A549 (cell line): ENCODE measurements at regions not wholly inside any gene's neighbourhood (a gene's known extent, or its start where the extent isn't known, plus 50 kb on each side); places are given as distances from the start of the nearest gene placed in this dataset.

Experiments
- ATAC-seq, 2 experiments: fragments of 200-7000 bp in 1 of 2; fragments of >200 bp in 1 of 2; cut with Nextera tagmentation in 1 of 2; cut with Tn5 transposase in 1 of 2; 3 replicates each; pipeline versions ENCODE4 v1.8.0 to v1.9.1; 2018 to 2020; ENCODE audit warnings: mild to moderate bottlenecking in 1 of 2, moderate library complexity in 1 of 2
- CTCF ChIA-PET: fragments of 300-600 bp; sonication (Branson Sonifier 250); formaldehyde crosslinking; extraction: SDS; loops from one replicate; lab custom pipeline; 2021; ENCODE audit warnings: antibody characterized with exemption, inconsistent platforms; lab: Yijun Ruan, JAX
- POLR2A ChIA-PET: fragments of 350-600 bp; formaldehyde crosslinking; extraction: SDS; loops from one replicate; lab custom pipeline; 2021; ENCODE audit warnings: antibody characterized with exemption, inconsistent platforms; lab: Yijun Ruan, JAX
- DNase-seq, 2 experiments: peaks; one replicate each; pipeline versions ENCODE4 v3.0.0 to v3.0.0-alpha.2; 2011 to 2016; ENCODE audit warnings: low read depth in 1 of 2, low spot score in 1 of 2
- FAIRE-seq: peaks from 2 replicates; lab custom pipeline; 2011; peaks lifted over from hg19 to GRCh38; lab: Jason Lieb, UNC
- H3K27ac ChIP-seq, 2 experiments: fragments of >200 bp; sonication (Bioruptor Twin); formaldehyde crosslinking; 3 replicates each; pipeline ENCODE4 v1.5.1; 2016 to 2017
- H3K4me1 ChIP-seq: fragments of >200 bp; sonication (Bioruptor Twin); formaldehyde crosslinking; 3 replicates; pipeline ENCODE4 v1.6.1; 2016
- H3K4me2 ChIP-seq: fragments of >200 bp; sonication (Bioruptor Twin); formaldehyde crosslinking; 3 replicates; pipeline ENCODE4 v1.6.1; 2016
- H3K4me3 ChIP-seq: fragments of >200 bp; sonication (Bioruptor Twin); formaldehyde crosslinking; 3 replicates; pipeline ENCODE4 v1.5.1; 2016
- H3K9me3 ChIP-seq: fragments of >200 bp; sonication (Bioruptor Twin); formaldehyde crosslinking; 3 replicates; pipeline ENCODE4 v1.6.1; 2016
- CBX2 ChIP-seq: fragments of 200-600 bp; sonication (generic); IDR thresholded peaks from 2 replicates; pipeline ENCODE4 v1.6.1; 2016; ENCODE audit warnings: low read depth, mild to moderate bottlenecking, borderline replicate concordance
- CBX8 ChIP-seq: fragments of 200-600 bp; sonication (generic); IDR thresholded peaks from 2 replicates; pipeline ENCODE4 v1.6.1; 2016
- EHMT2 ChIP-seq: fragments of 200-600 bp; sonication (generic); IDR thresholded peaks from 2 replicates; pipeline ENCODE4 v1.6.1; 2016; ENCODE audit warnings: antibody characterized with exemption, low read depth, mild to moderate bottlenecking, moderate library complexity
- EP300 ChIP-seq, 2 experiments: fragments of >200 bp; sonication (Bioruptor Twin); formaldehyde crosslinking; IDR thresholded peaks; 2 replicates in 1 of 2; 3 replicates in 1 of 2; pipeline ENCODE4 v1.6.1; 2016 to 2017
- GATA3 ChIP-seq: IDR thresholded peaks from 2 replicates; pipeline ENCODE4 v1.6.1; 2012; ENCODE audit warnings: borderline replicate concordance
- HEYL ChIP-seq: fragments of 250-450 bp; sonication (Bioruptor Pico); IDR thresholded peaks from 2 replicates; pipeline ENCODE4 v1.8.0; 2021; ENCODE audit warnings: mild to moderate bottlenecking, moderate library complexity
- HMGXB4 ChIP-seq: fragments of 250-450 bp; sonication (Bioruptor Pico); IDR thresholded peaks from 2 replicates; pipeline ENCODE4 v1.5.0; 2021; ENCODE audit warnings: mild to moderate bottlenecking, moderate library complexity, borderline replicate concordance
- HOXA7 ChIP-seq: fragments of 250-450 bp; sonication (Bioruptor Pico); IDR thresholded peaks from 2 replicates; pipeline ENCODE4 v1.5.0; 2020; ENCODE audit warnings: mild to moderate bottlenecking, moderate library complexity
- HOXB13 ChIP-seq: fragments of 250-450 bp; sonication (Bioruptor Pico); IDR thresholded peaks from 2 replicates; pipeline ENCODE4 v1.5.0; 2020; ENCODE audit warnings: low read depth, mild to moderate bottlenecking, moderate library complexity
- MAX ChIP-seq: IDR thresholded peaks from 2 replicates; pipeline ENCODE4 v1.6.1; 2012
- RAD21 ChIP-seq, 2 experiments: fragments of >200 bp in 1 of 2; sonication (Bioruptor Twin) in 1 of 2; formaldehyde crosslinking in 1 of 2; IDR thresholded peaks in 1 of 2; conservative IDR thresholded peaks in 1 of 2; 2 replicates in 1 of 2; 3 replicates in 1 of 2; pipeline ENCODE4 v1.6.1; 2012 to 2018; ENCODE audit warnings: inconsistent platforms in 1 of 2
- RFX5 ChIP-seq: fragments of 450-650 bp; IDR thresholded peaks from 2 replicates; pipeline ENCODE4 v1.7.1; 2014; ENCODE audit warnings: antibody characterized with exemption, mild to moderate bottlenecking, moderate library complexity
- SMC3 ChIP-seq: fragments of >200 bp; sonication (Bioruptor Twin); formaldehyde crosslinking; IDR thresholded peaks from 3 replicates; pipeline ENCODE4 v1.6.1; 2018; ENCODE audit warnings: inconsistent platforms
- USF2 ChIP-seq: fragments of 450-650 bp; IDR thresholded peaks from 2 replicates; pipeline ENCODE4 v1.6.1; 2014; ENCODE audit warnings: antibody characterized with exemption
- ZC3H11A ChIP-seq: fragments of 450-650 bp; IDR thresholded peaks from 2 replicates; pipeline ENCODE4 v1.6.1; 2014; ENCODE audit warnings: antibody characterized with exemption, mild to moderate bottlenecking
- ZFP36 ChIP-seq: fragments of 450-650 bp; IDR thresholded peaks from 2 replicates; pipeline ENCODE4 v1.6.1; 2014; ENCODE audit warnings: borderline replicate concordance; ENCODE audit not compliant: partially characterized antibody
- WGBS: methylation state at CpG from one replicate; pipeline ENCODE4 v1.1.6; 2017; ENCODE audit errors: missing lambda C conversion rate; 5-methylcytosine and 5-hydroxymethylcytosine counted together
- TF ChIP-seq, protein P1 (sequence below): fragments of >200 bp; sonication (Bioruptor Twin); formaldehyde crosslinking; IDR thresholded peaks from 3 replicates; pipeline ENCODE4 v1.5.1; 2016
- TF ChIP-seq, protein P2 (sequence below): fragments of 150-350 bp; IDR thresholded peaks from 2 replicates; pipeline ENCODE4 v1.6.1; 2014; ENCODE audit warnings: low read depth, mild to moderate bottlenecking, low read length

- H3K4me1 ChIP-seq: peaks cover 28% of the 10 kb centered on the region
- 25% methylated on average over 6 of the region's 6 CpGs for WGBS
- TF ChIP-seq HEYL (CRISPR knock-in tag) (no peak), RAD21 (conservative IDR thresholded peaks at IDR 0.05 in 1 of 2, IDR thresholded peaks at IDR 0.05 in 1 of 2) (peak; percentile 96 to 98), MAX (0 out of 2 replicates have a peak, but pooled peaks have one; percentile 35), SMC3 (peak; percentile 97)
- TF ChIP-seq, protein P1, sequence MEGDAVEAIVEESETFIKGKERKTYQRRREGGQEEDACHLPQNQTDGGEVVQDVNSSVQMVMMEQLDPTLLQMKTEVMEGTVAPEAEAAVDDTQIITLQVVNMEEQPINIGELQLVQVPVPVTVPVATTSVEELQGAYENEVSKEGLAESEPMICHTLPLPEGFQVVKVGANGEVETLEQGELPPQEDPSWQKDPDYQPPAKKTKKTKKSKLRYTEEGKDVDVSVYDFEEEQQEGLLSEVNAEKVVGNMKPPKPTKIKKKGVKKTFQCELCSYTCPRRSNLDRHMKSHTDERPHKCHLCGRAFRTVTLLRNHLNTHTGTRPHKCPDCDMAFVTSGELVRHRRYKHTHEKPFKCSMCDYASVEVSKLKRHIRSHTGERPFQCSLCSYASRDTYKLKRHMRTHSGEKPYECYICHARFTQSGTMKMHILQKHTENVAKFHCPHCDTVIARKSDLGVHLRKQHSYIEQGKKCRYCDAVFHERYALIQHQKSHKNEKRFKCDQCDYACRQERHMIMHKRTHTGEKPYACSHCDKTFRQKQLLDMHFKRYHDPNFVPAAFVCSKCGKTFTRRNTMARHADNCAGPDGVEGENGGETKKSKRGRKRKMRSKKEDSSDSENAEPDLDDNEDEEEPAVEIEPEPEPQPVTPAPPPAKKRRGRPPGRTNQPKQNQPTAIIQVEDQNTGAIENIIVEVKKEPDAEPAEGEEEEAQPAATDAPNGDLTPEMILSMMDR: peak; percentile 85
- TF ChIP-seq, all 56 proteins: peak for 4
- Histone ChIP-seq H3K9me3 (no peaks in the 10 kb centered on the region), H3K4me2 (peak overlapping the region; percentile 23; the same call in 2 of the 3 replicates), H3K4me3 (no peak overlapping the region), H3K27ac (peak overlapping the region; percentile 62 to 66)
- FAIRE-seq (peak; percentile 98), DNase-seq (peak; percentile 77 to 78), ATAC-seq (peak; percentile 76 to 86)
- POLR2A ChIA-PET: no interaction called here
- CTCF ChIA-PET: interaction anchor here (0.6 to 13.1 kb wide), 62 partner anchors 9 to 640 kb away, joined by 3 to 220 read pairs (median 4); partner anchors contain the start of gene ADRA1B
These were observed 114.3 kb upstream of the IL12B start for GRCh38 chr5:159444441-159445082.

DNA sequence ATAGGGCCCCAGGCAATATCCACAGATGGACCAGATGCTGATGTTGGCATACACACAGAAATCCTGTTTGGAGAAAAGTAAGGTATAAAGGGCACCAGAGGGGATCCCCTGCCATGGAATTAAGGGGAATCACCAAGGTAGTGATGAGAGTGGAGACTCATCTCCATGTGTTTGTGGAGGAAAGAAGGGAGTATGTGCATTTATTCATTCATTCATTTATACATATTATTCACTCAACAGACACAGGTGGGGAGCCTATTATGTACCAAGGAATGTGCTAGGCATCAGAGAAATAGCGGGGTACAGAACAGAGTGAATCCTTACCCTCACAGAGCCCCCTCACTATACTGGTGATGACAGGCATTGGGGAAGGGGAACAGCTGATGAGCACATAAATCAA, 116.8 kb upstream of the IL12B start:
- ATAC-seq (no peak), DNase-seq (no peak), FAIRE-seq (no peak)
- Histone ChIP-seq H3K27ac (peak overlapping the region in 1 of 2 experiments; percentile 62; a peak in 4 of 6 replicates), H3K9me3 (no peaks in the 10 kb centered on the region), H3K4me3 (no peak overlapping the region), H3K4me2 (no peak overlapping the region), H3K4me1 (peaks cover 49% of the 10 kb centered on the region)
- POLR2A ChIA-PET: no interaction called here
- TF ChIP-seq HEYL (CRISPR knock-in tag): no peak
- TF ChIP-seq EHMT2: no peak
- no peak for TF ChIP-seq RFX5
- TF ChIP-seq ZFP36: no peak
- TF ChIP-seq SMC3: no peak
- TF ChIP-seq, protein P2, sequence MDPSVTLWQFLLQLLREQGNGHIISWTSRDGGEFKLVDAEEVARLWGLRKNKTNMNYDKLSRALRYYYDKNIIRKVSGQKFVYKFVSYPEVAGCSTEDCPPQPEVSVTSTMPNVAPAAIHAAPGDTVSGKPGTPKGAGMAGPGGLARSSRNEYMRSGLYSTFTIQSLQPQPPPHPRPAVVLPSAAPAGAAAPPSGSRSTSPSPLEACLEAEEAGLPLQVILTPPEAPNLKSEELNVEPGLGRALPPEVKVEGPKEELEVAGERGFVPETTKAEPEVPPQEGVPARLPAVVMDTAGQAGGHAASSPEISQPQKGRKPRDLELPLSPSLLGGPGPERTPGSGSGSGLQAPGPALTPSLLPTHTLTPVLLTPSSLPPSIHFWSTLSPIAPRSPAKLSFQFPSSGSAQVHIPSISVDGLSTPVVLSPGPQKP: no peak
- no peak for TF ChIP-seq HMGXB4 (CRISPR knock-in tag)
- TF ChIP-seq, protein P1: no peak
- no peak for TF ChIP-seq CBX8
- no peak for TF ChIP-seq GATA3
- no peak for TF ChIP-seq USF2
- TF ChIP-seq ZC3H11A: no peak
- TF ChIP-seq CBX2: no peak
- no peak for TF ChIP-seq HOXB13
- TF ChIP-seq HOXA7 (CRISPR knock-in tag): no peak
- no peak for TF ChIP-seq EP300 (IDR thresholded peaks at IDR 0.05)
- CTCF ChIA-PET: interaction anchor here (0.7 to 13.1 kb wide), 6 partner anchors 41 to 540 kb away, joined by 3 to 220 read pairs (median 46); partner anchors contain the start of gene ADRA1B
- WGBS: 92% methylated on average over 1 of the region's 1 CpG
